GM20000 (cell line): ENCODE measurements at regions not wholly inside any gene's neighbourhood (a gene's known extent, or its start where the extent isn't known, plus 50 kb on each side); places are given as distances from the start of the nearest gene placed in this dataset.
A peak's percentile ranks its signal among the peaks of the same experiment; 100 is the strongest.

Source experiments
- DNase-seq: peaks from one replicate; pipeline ENCODE4 v3.0.0; 2012; ENCODE audit warnings: low spot score
- CTCF ChIP-seq: IDR thresholded peaks from 2 replicates; pipeline ENCODE4 v1.5.1; 2012; ENCODE audit warnings: mild to moderate bottlenecking, control low read depth; ENCODE audit errors: extremely low read depth, missing control alignments

DNA sequence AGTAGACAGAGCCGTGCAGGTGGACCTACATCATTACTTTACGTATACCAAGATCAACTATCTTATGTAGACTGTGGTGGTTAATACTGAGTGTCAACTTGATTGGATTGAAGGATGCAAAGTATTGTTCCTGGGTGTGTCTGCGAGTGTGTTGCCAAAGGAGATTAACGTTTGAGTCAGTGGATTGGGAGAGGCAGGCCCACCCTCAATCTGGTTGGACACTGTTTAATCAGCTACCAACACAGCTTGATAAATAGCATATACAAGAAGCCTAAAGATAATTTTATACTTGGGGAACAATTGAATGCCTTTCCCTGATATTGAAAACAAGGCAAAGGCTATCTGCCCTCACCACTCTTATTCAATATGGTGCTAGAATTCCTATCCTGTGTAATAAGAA lies 604.2 kb upstream of the ZEB2 start:
- TF ChIP-seq CTCF = no peak
- no peak for DNase-seq

DNA sequence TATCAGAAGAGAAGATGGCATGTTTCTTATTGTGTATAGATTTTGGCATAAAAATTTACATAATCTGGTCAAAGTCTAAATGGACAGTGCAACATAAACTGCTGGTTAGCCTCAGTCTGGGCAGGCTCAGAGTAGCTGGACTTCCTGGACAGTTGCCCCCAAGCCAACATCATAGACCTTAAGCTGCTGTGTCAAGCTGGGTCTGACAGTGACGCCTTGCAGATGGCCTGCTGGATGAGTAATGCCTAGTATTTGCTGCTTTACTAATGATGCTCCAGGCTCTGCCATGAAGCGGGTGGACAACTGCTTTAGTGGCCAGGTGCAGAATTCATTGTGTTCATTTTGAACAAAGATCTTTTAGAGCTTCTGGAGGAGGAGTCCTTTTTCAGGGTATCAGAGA lies 603.7 kb upstream of the ZEB2 start:
- no peak for DNase-seq
- TF ChIP-seq CTCF = no peak

GRCh38 chr2:145119225-145119624 lies 599.3 kb upstream of the ZEB2 start:
- TF ChIP-seq CTCF = no peak
- DNase-seq = peak; percentile 2

DNA sequence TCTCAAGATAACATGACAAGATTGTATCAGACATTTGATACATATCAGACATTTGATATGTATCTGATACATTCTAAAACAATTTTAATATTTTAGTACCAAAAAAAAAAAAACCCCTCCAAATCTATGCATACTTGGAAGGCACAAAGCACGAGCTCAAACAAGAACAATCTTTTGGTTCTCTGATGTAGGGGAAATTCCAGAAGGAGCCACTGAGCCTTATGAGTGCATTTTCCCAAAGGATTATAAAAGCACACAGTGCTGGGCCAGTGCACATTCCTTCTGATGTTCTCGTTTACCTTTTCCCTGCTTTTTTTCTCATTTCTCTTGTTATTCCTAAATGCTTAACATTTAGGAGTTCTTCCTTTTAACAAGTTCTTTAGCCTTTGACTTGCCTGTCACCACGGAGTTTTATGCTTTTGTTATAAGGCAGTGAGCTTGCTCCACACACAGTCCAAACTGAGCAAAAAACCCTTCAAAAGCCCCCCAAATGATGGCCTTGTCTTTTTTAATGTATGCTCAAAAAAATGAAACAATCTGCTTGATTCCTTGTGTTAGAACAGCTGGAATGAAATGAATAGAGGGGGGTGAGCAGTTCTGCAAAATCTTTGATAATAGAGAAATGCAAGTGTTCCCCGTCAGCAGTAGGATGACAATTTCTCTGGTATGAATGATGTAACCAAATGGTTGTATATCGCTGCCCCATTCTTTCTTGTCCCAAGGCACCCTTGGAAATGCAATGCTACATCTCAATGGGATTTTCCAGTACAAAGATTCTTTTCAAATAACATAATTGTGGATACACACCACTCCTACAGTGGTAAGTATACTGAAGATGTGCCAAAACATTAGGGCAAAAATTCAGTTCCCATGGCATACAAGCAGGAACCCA lies 597.2 kb upstream of the ZEB2 start:
- no peak for DNase-seq
- TF ChIP-seq CTCF = no peak

GRCh38 chr2:145116056-145116455 lies 596.1 kb upstream of the ZEB2 start:
- DNase-seq = no peak
- no peak for TF ChIP-seq CTCF

DNA sequence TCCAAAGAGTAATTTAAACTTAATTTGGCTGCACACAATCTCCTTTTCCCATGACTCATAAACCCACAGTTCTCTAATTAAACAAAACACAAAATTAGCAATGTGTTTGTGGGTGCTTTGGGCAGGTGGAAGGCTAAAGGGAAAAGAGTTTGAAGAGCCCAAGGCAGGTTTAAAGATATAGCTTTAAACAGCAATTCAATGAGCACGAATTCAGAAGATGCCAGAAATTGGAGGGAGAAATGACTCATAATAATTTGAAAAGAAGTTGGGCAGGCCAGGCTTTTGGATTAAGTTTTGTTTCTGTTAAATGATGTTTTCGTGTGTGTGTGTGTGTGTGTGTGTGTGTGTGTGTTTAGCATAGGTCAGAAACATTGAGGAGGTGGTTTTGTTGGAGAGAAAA lies 594.8 kb upstream of the ZEB2 start:
- no peak for DNase-seq

More for the DNA sequence above, 594.8 kb upstream of the ZEB2 start:
- no peak for TF ChIP-seq CTCF
